ENCODE measurements at regions not wholly inside any gene's neighbourhood (a gene's known extent, or its start where the extent isn't known, plus 50 kb on each side); places are given as distances from the start of the nearest gene placed in this dataset.
"Not testable (repeated sequence)": the region's sequence is repeated elsewhere in the genome, so short reads cannot be mapped to it uniquely, and the experiment has no call there.

- no peak for DNase-seq
Measured at GRCh38 chr6:96276305-96276704, 245.3 kb upstream of the UFL1 start.

- no peak for DNase-seq
Measured at GRCh38 chr6:96276856-96277255, 244.8 kb upstream of the UFL1 start.

GRCh38 chr6:96279084-96279483 lies 242.5 kb upstream of the UFL1 start:
- DNase-seq: no peak

- DNase-seq: no peak
Measured at GRCh38 chr6:96286503-96286902, 235.1 kb upstream of the UFL1 start.

- DNase-seq: no peak
Measured at GRCh38 chr6:96299525-96299924, 222.1 kb upstream of the UFL1 start.

- no peak for DNase-seq
Measured at GRCh38 chr6:96301023-96301422, 220.6 kb upstream of the UFL1 start.

GRCh38 chr6:96301781-96302180 lies 219.8 kb upstream of the UFL1 start:
- DNase-seq: no peak

- DNase-seq: no peak
Measured at GRCh38 chr6:96302991-96303390, 218.6 kb upstream of the UFL1 start.

GRCh38 chr6:96304997-96305396 lies 216.6 kb upstream of the UFL1 start:
- DNase-seq: no peak

GRCh38 chr6:96330884-96331283 lies 190.7 kb upstream of the UFL1 start:
- DNase-seq: no peak

- no peak for DNase-seq
Measured at GRCh38 chr6:96340164-96340563, 181.4 kb upstream of the UFL1 start.

- peak; percentile 82 for DNase-seq
Measured at GRCh38 chr6:96345501-96345900, 176.1 kb upstream of the UFL1 start.

GRCh38 chr6:96381246-96381645 lies 140.4 kb upstream of the UFL1 start:
- DNase-seq: no peak

GRCh38 chr6:96391776-96392360 lies 129.7 kb upstream of the UFL1 start:
- DNase-seq: peak; percentile 66

GRCh38 chr6:96394727-96395126 lies 126.9 kb upstream of the UFL1 start:
- no peak for DNase-seq

- no peak for DNase-seq
Measured at GRCh38 chr6:96410467-96410866, 111.1 kb upstream of the UFL1 start.

GRCh38 chr6:96420294-96420693 lies 101.3 kb upstream of the UFL1 start:
- DNase-seq: no peak

GRCh38 chr6:96433950-96434349 lies 87.7 kb upstream of the UFL1 start:
- DNase-seq: no peak

GRCh38 chr6:96436398-96436797 lies 85.2 kb upstream of the UFL1 start:
- DNase-seq: no peak

GRCh38 chr6:96437228-96437627 lies 84.4 kb upstream of the UFL1 start:
- not testable (repeated sequence) for DNase-seq

- DNase-seq: no peak
Measured at GRCh38 chr6:96450082-96450769, 71.4 kb upstream of the UFL1 start.

GRCh38 chr6:96450770-96451130 lies 70.9 kb upstream of the UFL1 start:
- DNase-seq: no peak

GRCh38 chr6:96458771-96459170 lies 62.8 kb upstream of the UFL1 start:
- DNase-seq: no peak

- no peak for DNase-seq
Measured at GRCh38 chr6:96460052-96460700, 61.4 kb upstream of the UFL1 start.
